H9 (cell line): ENCODE measurements at regions not wholly inside any gene's neighbourhood (a gene's known extent, or its start where the extent isn't known, plus 50 kb on each side); places are given as distances from the start of the nearest gene placed in this dataset.

ENCODE experiments used
- DNase-seq: peaks from one replicate; pipeline ENCODE4 v3.0.0-alpha.2; 2017
- H2AFZ ChIP-seq: one replicate; pipeline ENCODE4 v1.6.1; 2013; ENCODE audit warnings: mild to moderate bottlenecking, low read length, control low read depth, moderate library complexity
- H2AK5ac ChIP-seq: 2 replicates; pipeline ENCODE4 v1.6.1; 2013; ENCODE audit warnings: low read length, control low read depth, mixed read lengths; ENCODE audit not compliant: insufficient read length
- H2BK120ac ChIP-seq: one replicate; pipeline ENCODE4 v1.6.1; 2013; ENCODE audit warnings: low read depth, mild to moderate bottlenecking, low read length, control low read depth, inconsistent platforms; ENCODE audit not compliant: poor library complexity, severe bottlenecking
- H2BK12ac ChIP-seq: 2 replicates; pipeline ENCODE4 v1.6.1; 2013; ENCODE audit warnings: low read length, control low read depth, mixed read lengths, low read depth; ENCODE audit not compliant: insufficient read length
- H2BK15ac ChIP-seq: 2 replicates; pipeline ENCODE4 v1.6.1; 2013; ENCODE audit warnings: low read depth, low read length, control low read depth
- H2BK20ac ChIP-seq: one replicate; pipeline ENCODE4 v1.6.1; 2013; ENCODE audit warnings: low read depth, mild to moderate bottlenecking, low read length, control low read depth, inconsistent platforms; ENCODE audit not compliant: poor library complexity, severe bottlenecking
- H2BK5ac ChIP-seq: 2 replicates; pipeline ENCODE4 v1.6.1; 2013; ENCODE audit warnings: low read length, control low read depth, mixed read lengths; ENCODE audit not compliant: insufficient read length
- H3K14ac ChIP-seq: 2 replicates; pipeline ENCODE4 v1.6.1; 2013; ENCODE audit warnings: low read length, control low read depth; ENCODE audit not compliant: insufficient read depth
- H3K18ac ChIP-seq: 2 replicates; pipeline ENCODE4 v1.6.1; 2013; ENCODE audit warnings: low read depth, mild to moderate bottlenecking, mixed read lengths, low read length, control low read depth; ENCODE audit not compliant: insufficient read length
- H3K23ac ChIP-seq: 2 replicates; pipeline ENCODE4 v1.6.1; 2013; ENCODE audit warnings: low read length, control low read depth, mixed read lengths, low read depth; ENCODE audit not compliant: insufficient read length
- H3K23me2 ChIP-seq: 2 replicates; pipeline ENCODE4 v1.6.1; 2013; ENCODE audit warnings: low read depth, mild to moderate bottlenecking, mixed read lengths, low read length, control low read depth; ENCODE audit not compliant: insufficient read length, poor library complexity, severe bottlenecking
- H3K27ac ChIP-seq: 2 replicates; pipeline ENCODE4 v1.5.1; 2013; ENCODE audit warnings: low read length, control low read depth, mixed read lengths, low read depth; ENCODE audit not compliant: insufficient read length
- H3K27me3 ChIP-seq: 2 replicates; pipeline ENCODE4 v1.6.1; 2013; ENCODE audit warnings: low read length, control low read depth, inconsistent platforms; ENCODE audit not compliant: insufficient read depth
- H3K4ac ChIP-seq: 2 replicates; pipeline ENCODE4 v1.6.1; 2013; ENCODE audit warnings: low read depth, mild to moderate bottlenecking, control low read depth, inconsistent platforms, low read length, moderate library complexity
- H3K4me1 ChIP-seq: 2 replicates; pipeline ENCODE4 v1.6.1; 2013; ENCODE audit warnings: low read length, control low read depth, inconsistent platforms; ENCODE audit not compliant: insufficient read depth
- H3K4me2 ChIP-seq: 2 replicates; pipeline ENCODE4 v1.6.1; 2013; ENCODE audit warnings: low read length, control low read depth, mixed read lengths; ENCODE audit not compliant: insufficient read length, insufficient read depth
- H3K56ac ChIP-seq: 2 replicates; pipeline ENCODE4 v1.6.1; 2013; ENCODE audit warnings: low read depth, mild to moderate bottlenecking, mixed read lengths, low read length, control low read depth; ENCODE audit not compliant: insufficient read length
- H3K79me1 ChIP-seq: 2 replicates; pipeline ENCODE4 v1.6.1; 2013; ENCODE audit warnings: low read depth, mild to moderate bottlenecking, moderate library complexity, low read length, control low read depth, inconsistent platforms; ENCODE audit not compliant: insufficient read depth, poor library complexity, severe bottlenecking
- H3K79me2 ChIP-seq: 2 replicates; pipeline ENCODE4 v1.6.1; 2013; ENCODE audit warnings: low read length, control low read depth, inconsistent platforms; ENCODE audit not compliant: insufficient read depth
- H3K9ac ChIP-seq: 2 replicates; pipeline ENCODE4 v1.6.1; 2013; ENCODE audit warnings: low read length, control low read depth, mixed read lengths; ENCODE audit not compliant: insufficient read length; ENCODE audit errors: extremely low read depth
- H3K9me3 ChIP-seq: one replicate; pipeline ENCODE4 v1.6.1; 2013; ENCODE audit warnings: low read depth, low read length, inconsistent platforms; ENCODE audit not compliant: control insufficient read depth
- H3T11ph ChIP-seq: one replicate; pipeline ENCODE4 v1.6.1; 2013; ENCODE audit warnings: mild to moderate bottlenecking, low read length, control low read depth, inconsistent platforms
- H4K20me1 ChIP-seq: one replicate; pipeline ENCODE4 v1.6.1; 2013; ENCODE audit not compliant: control insufficient read depth, insufficient read length, insufficient read depth
- H4K5ac ChIP-seq: 2 replicates; pipeline ENCODE4 v1.6.1; 2013; ENCODE audit warnings: low read depth, mild to moderate bottlenecking, mixed read lengths, low read length, control low read depth; ENCODE audit not compliant: insufficient read length
- H4K8ac ChIP-seq: replicated peaks from 2 replicates; pipeline ENCODE4 v1.6.1; 2013; ENCODE audit warnings: low read length, control low read depth, mixed read lengths, low read depth; ENCODE audit not compliant: insufficient read length
- H4K91ac ChIP-seq: 2 replicates; pipeline ENCODE4 v1.6.1; 2013; ENCODE audit warnings: low read depth, mild to moderate bottlenecking, moderate library complexity, mixed read lengths, low read length, control low read depth; ENCODE audit not compliant: insufficient read length
- H3K27ac Mint-ChIP-seq, 3 experiments: 2 replicates in 2 of 3; 3 replicates in 1 of 3; pipeline ENCODE4 v1.8.0; 2020 to 2021; ENCODE audit warnings: mixed read lengths in 3 of 3, mild to moderate bottlenecking in 1 of 3, moderate library complexity in 1 of 3
- H3K27me3 Mint-ChIP-seq: 2 replicates; pipeline ENCODE4 v1.8.0; 2021; ENCODE audit warnings: low read depth, mild to moderate bottlenecking, moderate library complexity, mixed read lengths
- H3K36me3 Mint-ChIP-seq, 3 experiments: 2 replicates in 2 of 3; 3 replicates in 1 of 3; pipeline ENCODE4 v1.8.0; 2020 to 2021; ENCODE audit warnings: low read depth in 3 of 3, mixed read lengths in 3 of 3; ENCODE audit not compliant: insufficient read depth in 1 of 3
- H3K4me1 Mint-ChIP-seq, 2 experiments: 2 replicates each; pipeline ENCODE4 v1.8.0; 2020; ENCODE audit warnings: mixed read lengths in 2 of 2
- H3K4me3 Mint-ChIP-seq, 2 experiments: 2 replicates in 1 of 2; 3 replicates in 1 of 2; pipeline ENCODE4 v1.8.0; 2020 to 2021; ENCODE audit warnings: mild to moderate bottlenecking in 2 of 2, mixed read lengths in 2 of 2, moderate library complexity in 1 of 2
- H3K9me3 Mint-ChIP-seq, 2 experiments: 2 replicates in 1 of 2; 3 replicates in 1 of 2; pipeline ENCODE4 v1.8.0; 2020; ENCODE audit warnings: mild to moderate bottlenecking in 2 of 2, mixed read lengths in 2 of 2, moderate library complexity in 1 of 2
- CTCF ChIP-seq: fragments of 200-600 bp; sonication (generic); conservative IDR thresholded peaks from 3 replicates; pipeline ENCODE4 v1.8.0; 2021; ENCODE audit warnings: antibody characterized with exemption, mild to moderate bottlenecking
- WGBS: extraction: QIAGEN DNeasy Blood & Tissue Kit; methylation state at CpG from one replicate; pipeline ENCODE4 v1.1.7; 2013; ENCODE audit warnings: missing lambda C conversion rate, low lambda C conversion rate, mixed read lengths; ENCODE audit not compliant: insufficient read length; ENCODE audit errors: extremely low coverage; 5-methylcytosine and 5-hydroxymethylcytosine counted together

- H3T11ph ChIP-seq = no peak overlapping the region
- no peak overlapping the region for H3K14ac ChIP-seq
- no peak overlapping the region for H3K56ac ChIP-seq
- H3K23me2 ChIP-seq = no peaks in the 10 kb centered on the region
- TF ChIP-seq CTCF = no peak
- peaks cover 10 to 13% of the 10 kb centered on the region in 2 experiments; a peak in 4 of 5 replicates for H3K9me3 Mint-ChIP-seq
- H3K27ac ChIP-seq = no peak overlapping the region
- no peak overlapping the region for H3K4me3 Mint-ChIP-seq
- no peak overlapping the region for H2BK12ac ChIP-seq
- DNase-seq = no peak
- H2BK15ac ChIP-seq = no peak overlapping the region
- H3K18ac ChIP-seq = no peak overlapping the region
- peaks cover 0 to 16% (median 4%) of the 10 kb centered on the region in 3 experiments; a peak in 4 of 7 replicates for H3K36me3 Mint-ChIP-seq
- no peaks in the 10 kb centered on the region for H3K9me3 ChIP-seq
- no peak overlapping the region for H4K8ac ChIP-seq
- H3K9ac ChIP-seq = no peak overlapping the region
- no peak overlapping the region for H3K4ac ChIP-seq
- H3K23ac ChIP-seq = no peak overlapping the region
- H3K27ac Mint-ChIP-seq = peak overlapping the region in 1 of 3 experiments; percentile 14; a peak in 1 of 7 replicates
- peaks cover 3 to 6% of the 10 kb centered on the region in 2 experiments; a peak in 3 of 4 replicates for H3K4me1 Mint-ChIP-seq
- no peak overlapping the region for H3K4me2 ChIP-seq
- H2BK120ac ChIP-seq = no peak overlapping the region
- no peak overlapping the region for H2AFZ ChIP-seq
- H3K27me3 ChIP-seq = no peaks in the 10 kb centered on the region
- H3K79me2 ChIP-seq = no peaks in the 10 kb centered on the region
- no peaks in the 10 kb centered on the region for H3K79me1 ChIP-seq
- no peak overlapping the region for H2BK20ac ChIP-seq
- WGBS = no CpG with 5 or more reads among the region's 2 CpGs
- no peak overlapping the region for H2AK5ac ChIP-seq
- H3K4me1 ChIP-seq = no peaks in the 10 kb centered on the region
- H4K91ac ChIP-seq = no peak overlapping the region
- no peak overlapping the region for H2BK5ac ChIP-seq
- H4K20me1 ChIP-seq = no peaks in the 10 kb centered on the region
- no peaks in the 10 kb centered on the region for H3K27me3 Mint-ChIP-seq
- no peak overlapping the region for H4K5ac ChIP-seq
These were observed 443.3 kb upstream of the AGTR1 start for GRCh38 chr3:148254402-148254801.
